NCI-H1417 treated with DMSO at 0.1 percent for 48 hours (cell line): ENCODE measurements at regions not wholly inside any gene's neighbourhood (a gene's known extent, or its start where the extent isn't known, plus 50 kb on each side); places are given as distances from the start of the nearest gene placed in this dataset.
A peak's percentile ranks its signal among the peaks of the same experiment; 100 is the strongest.
"Not testable (repeated sequence)": the region's sequence is repeated elsewhere in the genome, so short reads cannot be mapped to it uniquely, and the experiment has no call there.

ENCODE experiments used
- DNase-seq: peaks from one replicate; lab custom pipeline; 2025; lab: John Stamatoyannopoulos, UW

DNA sequence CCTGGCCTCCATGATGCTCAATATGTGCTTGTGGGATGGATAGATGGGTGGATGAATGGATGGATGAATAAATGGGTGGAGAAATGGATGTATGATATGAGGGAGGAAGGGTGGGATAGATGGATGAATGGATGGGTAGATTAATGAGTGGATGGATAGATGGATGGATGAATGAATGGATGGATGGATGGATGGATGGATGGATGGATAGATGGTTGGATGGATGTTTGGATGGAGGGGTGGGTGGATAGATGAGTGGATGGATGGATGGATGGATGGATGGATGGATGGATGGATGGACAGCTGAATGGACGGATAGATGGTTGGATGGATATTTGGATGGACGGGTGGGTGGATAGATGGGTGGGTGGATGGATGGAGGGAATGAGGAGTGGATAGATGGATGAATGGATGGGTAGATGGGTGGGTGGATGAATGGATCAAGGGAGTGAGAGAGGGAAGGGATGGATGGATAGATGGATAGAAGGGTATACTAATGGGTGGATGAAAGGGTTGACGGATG is 139.4 kb downstream of the CEBPB start:
- DNase-seq: no peak

DNA sequence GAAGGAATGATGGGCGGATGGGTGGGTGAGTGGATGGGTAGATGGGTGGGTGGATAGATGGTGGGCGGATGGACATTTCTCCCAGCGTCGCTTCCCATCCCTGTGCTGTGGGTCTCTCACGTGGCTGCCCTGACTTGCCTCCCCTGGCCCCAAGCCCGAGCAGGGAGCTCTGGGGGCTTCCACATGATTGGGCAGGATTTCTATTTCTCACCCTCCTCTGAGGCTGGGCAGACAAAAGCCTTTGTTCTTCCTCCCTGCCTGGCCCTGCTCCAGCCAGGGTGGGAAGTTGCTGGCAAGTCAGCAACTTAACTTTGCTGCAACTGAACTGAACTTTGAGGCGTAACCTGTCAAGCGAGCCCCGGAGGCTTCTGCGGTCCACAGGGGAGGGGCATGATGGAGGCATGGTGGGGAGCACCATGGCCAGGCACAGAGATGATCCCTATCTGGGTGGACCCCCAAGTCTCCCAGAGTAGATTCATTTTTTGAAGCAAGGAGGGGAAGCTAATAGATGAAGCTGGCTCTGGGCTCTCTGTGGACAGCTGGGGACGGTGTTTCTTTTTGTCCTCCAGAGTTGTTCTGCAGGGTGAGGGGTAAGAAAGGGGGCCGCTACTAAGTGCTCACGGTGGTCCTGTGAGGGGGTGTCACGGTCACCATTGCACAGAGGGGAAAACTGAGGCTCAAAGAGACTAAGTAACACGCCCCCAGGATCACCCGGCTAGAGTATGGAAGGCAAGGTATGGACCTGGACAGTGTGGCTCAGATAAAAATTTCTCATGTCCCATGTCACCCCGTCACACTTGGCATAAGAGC is 140.1 kb downstream of the CEBPB start:
- DNase-seq: no peak

DNA sequence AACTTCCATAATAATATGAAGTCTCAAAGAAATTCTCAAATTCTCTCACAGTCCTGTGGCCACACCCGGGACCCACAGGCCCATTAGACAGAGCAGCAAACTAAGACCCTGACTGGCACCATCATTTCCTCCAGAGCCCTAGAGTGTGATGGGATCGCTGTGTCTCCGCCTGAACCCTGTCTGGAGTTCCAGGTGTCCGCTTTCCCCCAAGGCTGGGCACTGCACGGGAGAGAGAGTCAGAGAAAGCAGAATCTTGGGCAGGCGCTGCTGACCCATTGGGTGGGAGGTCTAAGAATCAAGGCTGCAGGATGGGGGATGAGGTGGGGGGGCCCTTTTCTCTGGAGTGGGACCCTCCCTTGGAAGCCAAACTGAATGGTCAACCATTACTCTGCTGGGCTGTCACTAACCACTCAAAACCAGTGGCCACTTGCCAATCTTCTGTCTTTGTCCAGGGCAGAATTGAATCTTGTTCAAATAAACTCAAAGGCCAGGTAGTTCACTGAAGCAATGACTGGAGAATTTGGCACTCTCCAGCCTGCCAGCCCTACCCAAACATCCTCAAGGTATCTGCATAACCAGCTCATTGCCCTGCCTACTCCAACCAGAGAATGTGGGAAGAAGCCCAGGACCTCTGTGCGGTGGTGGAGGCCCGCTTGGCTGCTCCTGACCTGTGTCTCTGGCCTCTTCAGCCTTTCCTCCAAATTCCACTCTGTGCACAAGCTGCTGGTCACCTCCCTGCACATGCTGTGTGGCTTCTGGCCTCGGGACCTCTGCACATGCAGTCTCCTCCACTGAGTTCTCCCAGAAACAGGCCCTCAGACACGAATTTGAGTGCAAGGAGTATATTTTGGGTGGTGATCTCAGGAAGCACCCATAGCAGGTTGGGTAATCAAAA is 141.1 kb downstream of the CEBPB start:
- no peak for DNase-seq

DNA sequence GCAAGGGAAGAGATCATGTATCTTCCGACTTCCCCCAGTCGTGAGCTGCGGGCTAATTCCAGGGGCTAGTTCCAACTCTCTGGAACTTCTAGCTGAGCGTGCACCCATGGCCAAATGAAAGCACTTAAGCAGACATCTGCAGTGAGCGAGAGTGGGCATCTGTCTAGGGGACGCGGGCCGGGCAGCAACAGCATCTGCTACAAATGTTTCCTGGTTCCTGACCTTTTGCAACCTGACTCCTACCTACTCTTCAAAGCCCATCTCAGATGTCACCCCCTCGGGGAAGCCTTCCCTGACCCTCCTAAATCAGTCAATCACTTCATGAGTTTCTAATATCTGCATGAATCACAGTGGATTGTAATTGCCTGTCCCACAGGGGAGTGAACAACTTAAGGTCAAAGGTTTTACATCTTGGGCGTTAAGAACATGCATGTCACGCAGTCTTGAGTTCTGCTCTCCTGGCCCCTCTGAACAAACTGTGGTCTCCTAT is 141.9 kb downstream of the CEBPB start:
- DNase-seq: no peak

DNA sequence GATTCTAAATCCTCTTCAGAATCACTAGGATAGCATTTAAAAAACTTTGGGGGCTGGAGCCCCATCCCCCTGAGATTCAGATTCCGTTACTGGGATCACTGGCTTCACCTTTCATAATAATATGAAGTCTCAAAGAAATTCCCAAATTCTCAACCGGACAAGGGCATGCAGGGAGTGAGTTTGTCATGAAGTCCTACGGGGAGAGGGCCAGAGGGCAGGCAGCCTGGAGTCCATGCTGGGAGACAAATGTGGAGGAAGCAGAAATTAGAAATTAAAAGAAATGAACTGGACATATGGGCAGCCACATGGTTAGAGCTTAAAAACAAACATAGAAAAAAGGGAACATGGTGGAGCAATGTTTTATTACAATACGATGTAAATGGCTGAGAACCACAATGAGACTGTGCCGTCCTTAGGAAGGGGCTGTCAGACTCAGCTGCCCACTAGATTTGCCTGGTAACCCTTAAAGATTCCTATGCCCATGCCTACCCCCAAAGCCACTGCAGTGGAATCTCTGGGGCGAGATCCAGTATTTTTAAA is 142.6 kb downstream of the CEBPB start:
- no peak for DNase-seq

DNA sequence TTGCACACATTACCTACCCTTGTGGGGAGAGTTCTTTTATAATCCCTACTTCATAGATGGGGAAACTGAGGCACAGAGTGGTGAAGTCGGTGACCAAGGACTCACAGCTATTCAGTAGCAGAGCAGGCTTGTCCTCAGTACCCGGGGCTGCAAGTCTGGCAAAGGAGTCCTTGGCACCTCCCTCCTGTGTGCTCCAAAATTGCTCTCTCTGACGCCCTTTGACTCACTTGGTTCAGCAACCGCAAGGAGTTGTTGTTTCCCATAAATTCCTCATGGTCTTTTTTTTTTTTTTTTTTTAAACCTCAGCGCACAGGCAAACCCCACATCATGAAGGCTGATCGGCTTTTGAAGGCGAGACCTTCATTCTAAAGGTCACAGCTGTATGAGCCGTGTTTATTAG is 143.2 kb downstream of the CEBPB start:
- no peak for DNase-seq

DNA sequence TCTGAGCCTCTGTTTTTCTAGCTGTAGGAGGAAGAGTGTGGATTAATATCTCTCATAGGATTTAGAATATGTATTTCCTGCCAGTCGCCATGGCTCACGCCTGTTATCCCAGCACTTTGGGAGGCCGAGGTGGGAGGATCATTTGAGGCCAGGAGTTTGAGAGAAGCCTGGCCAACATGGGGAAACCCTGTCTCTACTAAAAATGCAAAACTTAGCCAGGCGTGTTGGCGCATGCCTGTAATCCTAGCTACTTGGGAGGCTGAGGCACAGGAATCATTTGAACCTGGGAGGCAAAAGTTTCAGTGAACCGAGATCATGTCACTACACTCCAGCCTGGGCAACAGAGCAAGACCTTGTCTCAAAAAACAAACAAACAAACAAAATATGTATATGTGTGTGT is 143.9 kb downstream of the CEBPB start:
- not testable (repeated sequence) for DNase-seq

DNA sequence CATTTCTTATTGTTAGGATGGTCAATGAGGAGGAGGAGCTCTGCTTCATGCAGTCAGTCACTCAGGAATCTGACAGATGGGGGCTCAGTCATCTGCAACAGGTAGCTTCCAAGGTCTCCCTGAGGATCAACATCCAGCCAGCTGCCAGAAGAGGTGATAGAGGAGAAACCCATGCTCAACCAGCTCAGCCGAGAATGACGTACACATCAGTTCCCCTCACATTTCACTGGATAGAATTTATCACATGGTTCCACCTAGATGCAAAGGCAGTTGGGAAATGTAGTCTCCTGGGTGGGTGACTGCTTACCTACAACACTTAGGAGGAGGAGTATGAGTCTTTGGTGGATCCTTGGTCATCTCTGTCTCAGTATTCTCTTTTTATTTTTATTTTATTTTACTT is 144.5 kb downstream of the CEBPB start:
- peak; percentile 3 for DNase-seq

DNA sequence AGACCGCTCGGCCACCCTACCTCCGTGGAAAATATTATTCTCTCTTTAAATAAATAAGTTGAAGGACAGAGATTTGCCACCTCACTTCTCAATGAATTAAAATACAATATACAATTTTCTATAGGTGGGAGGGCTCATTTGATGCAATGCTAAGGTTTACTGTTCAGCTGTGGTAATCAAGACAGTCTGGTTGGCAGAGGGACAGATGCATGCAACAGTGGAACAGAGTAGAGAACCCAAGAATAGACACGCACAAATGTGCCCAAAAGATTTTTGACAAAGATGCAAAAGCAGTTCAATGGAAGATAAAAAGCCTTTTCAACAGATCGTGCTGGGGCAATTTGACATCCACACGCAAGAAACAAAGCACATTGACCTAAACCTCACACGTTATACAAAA is 145.2 kb downstream of the CEBPB start:
- DNase-seq: no peak

DNA sequence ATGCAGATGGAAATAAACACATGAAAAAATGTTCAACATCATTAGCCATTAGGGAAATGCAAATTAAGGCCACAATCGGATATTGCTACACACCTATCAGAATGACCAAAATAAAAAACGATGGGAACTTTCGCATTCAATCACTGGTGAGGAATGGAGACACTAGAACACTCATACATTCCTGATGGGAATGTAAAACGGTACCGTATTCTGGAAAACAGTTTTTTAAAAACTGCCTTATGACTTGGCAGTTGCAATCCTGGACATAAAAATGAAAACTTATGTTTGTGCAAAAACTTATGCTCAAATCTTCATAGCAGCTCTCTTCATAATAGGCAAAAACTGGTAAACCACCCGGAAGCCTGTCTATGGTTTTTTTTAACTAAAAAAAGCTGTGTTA is 146.0 kb downstream of the CEBPB start:
- DNase-seq: no peak

DNA sequence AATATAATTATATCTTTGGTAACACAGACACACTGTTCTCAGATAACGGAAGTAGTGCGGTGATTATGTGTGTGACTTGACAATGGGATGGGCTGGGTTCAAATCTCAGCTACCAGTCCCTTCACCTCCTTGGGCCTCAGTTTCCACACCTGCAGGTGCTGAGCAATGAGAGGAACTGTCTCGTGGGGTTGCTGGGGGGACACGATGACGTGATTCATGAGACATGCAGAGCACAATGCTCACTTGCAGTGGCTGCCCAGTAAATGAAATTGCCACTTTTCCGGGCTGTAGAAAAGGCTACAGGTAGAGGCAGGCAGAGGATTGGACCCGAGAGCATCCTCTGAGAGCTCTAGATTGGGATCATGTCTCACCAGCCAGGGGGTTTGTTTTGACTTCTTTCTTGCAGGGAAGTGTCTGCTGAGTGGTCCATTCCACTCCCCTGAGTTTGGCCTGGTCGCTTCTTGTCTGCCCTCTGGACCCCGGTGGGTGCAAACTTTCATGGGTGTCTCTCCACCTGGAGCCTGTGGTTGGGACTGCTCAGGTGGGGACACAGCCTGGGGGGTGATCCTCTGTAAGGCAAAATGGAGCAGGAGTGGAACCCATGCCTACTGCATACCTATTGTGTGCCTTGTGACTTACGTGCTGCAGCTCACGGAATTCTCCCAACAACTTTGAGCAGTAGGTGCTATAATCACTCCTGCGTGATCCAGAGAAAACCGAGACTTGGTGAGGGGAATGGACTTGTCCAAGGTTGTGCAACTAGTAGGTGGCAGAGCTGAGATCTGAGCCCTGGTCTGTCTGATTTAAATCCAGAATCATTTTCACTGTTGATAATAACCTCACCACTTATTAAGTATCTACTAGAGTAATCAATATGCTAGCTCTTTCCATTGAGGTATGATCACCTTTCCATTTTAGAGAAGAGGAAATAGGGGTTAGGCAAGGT is 147.2 kb downstream of the CEBPB start:
- DNase-seq: no peak

DNA sequence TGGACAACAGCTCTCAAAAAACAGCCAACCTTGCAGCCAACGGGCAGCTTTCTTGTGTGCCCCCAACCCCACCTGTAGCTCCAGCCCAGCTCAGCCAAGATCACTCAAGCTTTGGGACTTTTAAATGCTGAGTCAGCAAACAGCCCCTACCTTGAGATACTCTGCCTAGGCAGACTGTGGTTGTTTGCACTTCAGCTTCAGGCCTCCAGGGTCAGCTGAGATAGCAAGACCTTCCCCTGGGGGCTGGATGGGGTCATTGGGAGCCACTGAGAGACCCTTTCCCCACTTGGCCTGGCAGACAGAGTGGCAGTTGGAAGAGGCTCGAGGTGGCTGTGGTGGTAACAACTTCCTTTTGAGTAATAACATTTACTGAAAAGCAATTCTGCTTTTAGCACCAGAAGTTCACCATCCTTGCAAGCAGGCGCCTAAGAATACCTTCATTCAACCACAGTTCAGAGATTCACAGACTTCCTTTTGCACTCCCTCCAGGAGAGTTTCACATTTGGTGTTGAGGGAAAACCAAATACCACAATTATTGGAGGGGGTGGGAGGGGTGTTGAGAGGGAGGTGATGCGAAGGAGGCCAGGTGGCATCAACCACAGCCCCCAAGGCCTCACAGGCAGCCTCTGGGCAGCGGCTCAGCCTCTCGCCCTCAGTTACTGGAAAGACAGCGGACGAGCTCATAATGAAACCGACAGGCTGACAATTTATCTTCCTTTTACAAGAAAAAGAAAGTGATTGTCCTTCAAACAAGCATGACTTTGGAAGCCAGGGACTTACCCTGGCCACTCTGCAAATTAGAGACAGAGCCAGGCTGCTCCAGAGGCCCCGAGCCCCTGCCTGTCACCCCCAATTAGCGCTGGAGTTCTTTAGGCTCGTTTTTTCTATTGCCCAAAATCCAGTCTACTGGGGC is 148.1 kb downstream of the CEBPB start:
- no peak for DNase-seq

DNA sequence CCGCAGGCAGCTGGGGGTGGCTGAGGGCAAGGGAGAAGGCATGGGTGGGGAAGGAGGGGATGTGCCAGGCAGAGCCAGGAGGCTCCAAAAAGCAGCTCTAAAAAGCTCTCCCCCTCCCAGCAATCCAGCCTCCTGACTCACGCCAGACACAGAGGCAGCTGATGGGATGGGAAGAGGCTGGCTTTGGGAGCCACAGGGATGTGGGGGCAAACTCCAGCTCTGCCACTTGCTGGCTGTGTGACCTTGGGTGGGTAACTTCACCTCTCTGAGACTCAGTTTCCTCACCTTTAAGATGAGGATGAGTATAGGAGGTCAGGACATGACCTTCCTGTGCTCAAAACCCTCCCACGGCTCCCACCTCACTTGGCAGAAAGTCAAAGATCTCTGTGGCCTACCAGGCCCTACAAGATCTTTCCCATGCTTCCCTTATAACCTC is 148.9 kb downstream of the CEBPB start:
- no peak for DNase-seq

DNA sequence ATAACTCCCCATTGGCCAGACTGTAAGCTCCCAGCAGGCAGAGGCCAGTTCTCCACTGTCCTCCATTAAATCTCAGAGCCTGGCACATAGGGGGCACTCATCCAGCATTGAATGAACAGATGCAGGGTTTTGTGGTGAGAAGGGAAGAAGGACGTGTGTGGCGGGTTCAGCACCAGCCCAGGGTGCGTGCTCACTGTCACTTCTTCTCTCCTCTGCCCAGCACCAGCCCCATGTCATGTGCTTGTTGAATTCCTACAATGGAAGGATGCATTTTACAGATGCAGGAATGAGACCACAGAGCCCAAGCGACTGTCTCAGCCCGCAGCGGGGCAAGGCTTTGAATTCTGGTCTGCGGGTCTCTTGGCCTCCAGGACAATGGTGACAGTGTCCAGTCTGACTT is 149.9 kb downstream of the CEBPB start:
- DNase-seq: no peak

DNA sequence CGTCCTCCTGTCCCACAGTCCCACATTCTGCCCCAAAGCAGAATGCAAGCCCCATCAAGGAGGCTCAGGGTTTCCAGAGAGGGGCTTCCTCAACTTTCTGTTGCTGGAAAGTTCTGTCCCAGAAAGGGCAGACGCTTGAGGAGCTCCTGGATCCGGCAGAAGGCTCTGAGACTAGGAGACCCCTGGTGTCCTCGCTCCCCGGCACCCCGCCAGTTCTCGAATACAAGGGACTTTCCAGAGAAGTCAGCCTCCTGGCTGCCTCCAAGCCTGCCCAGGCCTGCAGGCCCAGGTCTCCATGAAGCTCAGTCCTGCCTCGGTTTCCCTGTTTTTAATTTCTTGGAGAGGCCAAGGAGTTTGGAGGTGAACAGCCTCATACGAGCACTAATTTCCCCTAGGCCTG is 150.4 kb downstream of the CEBPB start:
- no peak for DNase-seq

DNA sequence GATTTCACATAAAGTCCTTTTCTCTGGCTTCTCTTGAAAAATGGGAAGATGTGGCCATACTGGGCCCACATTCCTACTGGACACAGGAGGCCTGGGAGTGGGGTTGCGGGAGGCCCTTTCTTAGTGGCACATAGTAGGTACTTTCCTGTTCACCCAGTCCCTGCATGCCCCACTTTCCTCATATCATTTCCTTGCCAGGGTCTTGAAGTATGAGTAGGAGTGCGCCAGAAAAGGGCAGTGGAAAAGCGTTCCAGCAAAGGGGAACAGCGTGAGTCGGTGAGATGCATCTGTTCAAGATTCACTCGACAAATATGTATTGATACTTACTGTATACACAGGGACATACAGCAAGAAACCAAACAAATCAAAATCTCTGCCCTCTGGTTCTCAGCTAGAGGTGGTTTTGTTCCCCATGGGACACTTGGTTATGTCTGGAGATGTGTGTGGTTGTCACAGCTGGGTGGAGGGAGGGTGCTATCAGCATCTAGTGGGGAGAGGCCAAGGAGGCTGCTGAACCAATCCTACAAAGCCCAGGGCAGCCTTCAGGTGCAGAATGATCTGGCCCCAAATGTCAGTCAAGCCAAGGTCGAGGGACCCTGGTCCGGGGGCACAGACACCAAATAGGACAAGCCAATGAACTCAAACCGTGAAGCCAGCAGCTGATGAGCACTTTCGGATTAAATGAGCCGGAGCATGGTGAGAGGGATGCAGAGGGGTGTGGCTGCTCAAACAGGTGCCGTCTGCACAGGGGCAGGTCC is 151.4 kb downstream of the CEBPB start:
- DNase-seq: no peak

DNA sequence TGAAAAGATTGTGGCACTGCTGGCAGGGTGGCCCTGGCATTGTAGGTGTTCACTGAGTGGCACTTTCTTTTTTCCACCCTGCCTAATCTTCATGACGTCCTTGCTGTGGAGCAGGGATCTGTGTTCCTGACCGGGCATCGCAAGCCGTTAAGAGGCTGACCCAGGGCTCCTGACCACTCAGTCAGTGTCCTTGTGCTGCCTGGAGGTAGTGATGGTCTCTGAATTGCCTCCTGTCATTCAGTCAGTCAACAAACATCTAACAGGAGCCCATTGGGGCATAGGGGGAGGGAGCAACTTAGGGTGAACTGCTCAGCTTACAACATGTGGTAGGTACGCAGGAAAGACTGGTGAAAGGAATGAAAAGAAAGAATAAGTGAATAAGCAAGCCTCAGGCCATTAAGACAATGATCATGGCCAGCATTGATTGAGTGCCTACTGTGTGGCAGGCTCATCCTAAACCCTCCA is 152.0 kb downstream of the CEBPB start:
- no peak for DNase-seq

DNA sequence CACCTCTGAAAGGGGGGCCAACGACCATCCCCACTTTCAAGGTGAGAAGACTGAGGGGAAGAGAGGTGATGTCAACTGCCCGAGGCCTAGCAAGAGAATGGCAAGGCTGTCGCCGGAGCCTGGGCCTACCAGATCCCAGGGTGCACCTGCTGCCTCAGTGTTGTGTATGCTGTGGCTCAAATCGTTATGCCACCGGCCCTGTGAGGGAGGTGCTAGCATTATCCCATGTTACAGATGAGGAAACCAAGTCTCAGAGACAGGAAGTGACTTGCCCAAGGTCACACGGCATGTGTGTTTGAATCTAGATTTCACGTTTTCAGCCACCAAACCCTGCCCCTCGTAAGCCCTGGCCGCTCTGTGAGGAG is 152.5 kb downstream of the CEBPB start:
- DNase-seq: no peak

DNA sequence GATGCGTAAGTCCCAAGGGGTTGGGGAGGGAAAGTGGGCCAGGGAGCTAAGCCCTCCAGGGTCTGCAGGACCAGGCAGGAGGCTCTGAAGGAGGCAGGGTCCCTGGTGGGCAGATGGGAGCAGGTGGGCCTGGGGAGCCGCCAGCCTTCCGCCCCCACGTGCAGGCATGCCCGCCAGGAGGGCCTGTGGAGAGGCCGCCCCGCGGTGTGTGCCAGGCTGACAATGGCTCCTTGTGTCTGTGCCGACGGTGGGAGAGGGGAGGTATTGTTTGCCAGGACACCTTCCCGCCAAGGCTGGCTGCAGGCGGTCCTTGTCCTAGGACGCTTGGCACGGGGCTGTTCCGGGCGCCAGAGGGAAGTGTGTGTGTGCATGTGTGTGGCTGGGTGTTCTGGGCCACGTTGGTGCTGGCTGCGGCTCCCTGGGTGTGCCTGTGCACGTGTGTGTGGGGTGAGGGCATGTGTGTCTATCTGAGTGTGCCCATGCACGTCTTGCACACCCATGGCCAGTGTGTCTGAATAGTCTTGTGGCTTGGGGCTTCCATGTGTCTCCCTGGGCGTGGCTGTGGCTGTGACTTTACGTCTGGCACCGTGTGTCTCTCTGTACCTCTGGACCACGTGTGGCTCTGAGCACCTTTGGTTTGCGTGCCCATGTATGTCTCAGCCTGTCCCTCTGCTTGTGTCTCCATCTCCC is 153.0 kb downstream of the CEBPB start:
- no peak for DNase-seq
